Astrocyte (in vitro differentiated cells and primary cell): ENCODE measurements at regions not wholly inside any gene's neighbourhood (a gene's known extent, or its start where the extent isn't known, plus 50 kb on each side); places are given as distances from the start of the nearest gene placed in this dataset.

Experiments
- DNase-seq: peaks from one replicate; pipeline ENCODE4 v3.0.0-alpha.2; 2010; ENCODE audit warnings: low read depth
- FAIRE-seq: peaks from 2 replicates; lab custom pipeline; 2011; peaks lifted over from hg19 to GRCh38; lab: Jason Lieb, UNC
- H2AFZ ChIP-seq: 2 replicates; pipeline ENCODE4 v1.6.0; 2012; ENCODE audit warnings: low read depth, low read length, inconsistent platforms
- H3K27ac ChIP-seq: 2 replicates; pipeline ENCODE4 v1.5.1; 2011; ENCODE audit warnings: low read depth, low read length, inconsistent platforms
- H3K27me3 ChIP-seq: 2 replicates; pipeline ENCODE4 v1.6.0; 2011; ENCODE audit warnings: low read length, inconsistent platforms; ENCODE audit not compliant: insufficient read depth
- H3K36me3 ChIP-seq: 2 replicates; pipeline ENCODE4 v1.5.1; 2011; ENCODE audit warnings: low read length, inconsistent platforms; ENCODE audit not compliant: insufficient read depth
- H3K4me1 ChIP-seq: 2 replicates; pipeline ENCODE4 v1.5.1; 2011; ENCODE audit warnings: low read length, inconsistent platforms; ENCODE audit not compliant: insufficient read depth
- H3K4me2 ChIP-seq: 2 replicates; pipeline ENCODE4 v1.6.0; 2012; ENCODE audit warnings: low read length, inconsistent platforms
- H3K4me3 ChIP-seq: 2 replicates; pipeline ENCODE4 v1.5.1; 2011; ENCODE audit warnings: low read depth, mild to moderate bottlenecking, low read length, inconsistent platforms; ENCODE audit not compliant: insufficient read depth
- H3K79me2 ChIP-seq: 2 replicates; pipeline ENCODE4 v1.6.0; 2012; ENCODE audit warnings: mild to moderate bottlenecking, low read length, inconsistent platforms; ENCODE audit not compliant: insufficient read depth
- H3K9ac ChIP-seq: 2 replicates; pipeline ENCODE4 v1.6.0; 2012; ENCODE audit warnings: mild to moderate bottlenecking, low read length, inconsistent platforms
- H3K9me3 ChIP-seq: 2 replicates; pipeline ENCODE4 v1.5.1; 2012; ENCODE audit warnings: low read depth, mild to moderate bottlenecking, low read length, inconsistent platforms; ENCODE audit not compliant: insufficient read depth
- H4K20me1 ChIP-seq: 2 replicates; pipeline ENCODE4 v1.6.0; 2012; ENCODE audit warnings: low read length, inconsistent platforms; ENCODE audit not compliant: insufficient read depth
- H3K27ac Mint-ChIP-seq: one replicate; pipeline ENCODE4 v1.8.0; 2021; ENCODE audit warnings: mild to moderate bottlenecking, mixed read lengths; ENCODE audit not compliant: unreplicated experiment
- H3K27me3 Mint-ChIP-seq: one replicate; pipeline ENCODE4 v1.8.0; 2021; ENCODE audit warnings: low read depth, mixed read lengths; ENCODE audit not compliant: unreplicated experiment
- H3K36me3 Mint-ChIP-seq: one replicate; pipeline ENCODE4 v1.8.0; 2021; ENCODE audit warnings: low read depth, mixed read lengths; ENCODE audit not compliant: unreplicated experiment
- H3K4me1 Mint-ChIP-seq: one replicate; pipeline ENCODE4 v1.8.0; 2021; ENCODE audit warnings: low read depth, mixed read lengths; ENCODE audit not compliant: unreplicated experiment
- H3K4me3 Mint-ChIP-seq: one replicate; pipeline ENCODE4 v1.8.0; 2021; ENCODE audit warnings: mild to moderate bottlenecking, moderate library complexity, mixed read lengths; ENCODE audit not compliant: unreplicated experiment
- H3K9me3 Mint-ChIP-seq: one replicate; pipeline ENCODE4 v1.8.0; 2021; ENCODE audit warnings: mild to moderate bottlenecking, mixed read lengths; ENCODE audit not compliant: unreplicated experiment
- EZH2 ChIP-seq: IDR thresholded peaks from 2 replicates; pipeline ENCODE4 v1.6.1; 2012; ENCODE audit warnings: mild to moderate bottlenecking, low read length, inconsistent platforms; ENCODE audit not compliant: insufficient read depth
- TF ChIP-seq, protein P1 (sequence below): IDR thresholded peaks from 2 replicates; pipeline ENCODE4 v1.5.1; 2011; ENCODE audit warnings: low read depth, mild to moderate bottlenecking, inconsistent platforms, low read length, moderate library complexity; ENCODE audit not compliant: insufficient read depth

DNA sequence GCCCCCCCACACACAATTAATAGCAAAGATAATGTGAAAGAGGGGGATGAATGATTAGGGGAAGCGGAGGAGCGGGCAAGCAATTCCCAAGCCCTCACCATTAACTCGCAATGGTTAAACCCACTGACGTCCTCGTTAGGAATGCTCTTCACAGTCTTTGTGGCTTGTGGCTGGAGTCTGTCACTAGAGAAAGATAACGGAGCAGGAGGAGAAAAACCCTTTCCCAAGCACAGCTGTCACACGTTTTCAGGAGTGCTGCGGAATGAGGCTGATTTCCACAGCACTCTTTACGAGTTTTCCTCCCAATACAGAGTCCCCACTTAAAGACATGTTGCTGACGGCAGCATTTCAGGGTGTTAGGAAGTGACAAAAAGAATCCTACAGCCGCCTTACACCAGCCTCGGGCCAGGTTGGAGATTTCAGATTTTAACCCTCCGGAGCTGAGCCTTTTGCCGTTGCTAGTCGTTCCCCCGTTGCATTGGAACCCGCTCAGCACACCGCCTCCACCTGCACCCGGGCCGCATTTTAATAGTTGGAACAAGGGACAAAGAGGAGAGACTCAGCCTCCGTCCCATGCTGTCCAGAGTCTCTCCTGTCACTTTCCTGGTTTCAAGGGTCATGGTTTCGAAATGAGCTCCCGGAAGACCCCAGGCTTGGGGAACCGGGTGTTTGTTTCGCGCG, 92.2 kb downstream of the GEMIN8 start:
- H3K9ac ChIP-seq, result peak overlapping the region; percentile 79

DNA sequence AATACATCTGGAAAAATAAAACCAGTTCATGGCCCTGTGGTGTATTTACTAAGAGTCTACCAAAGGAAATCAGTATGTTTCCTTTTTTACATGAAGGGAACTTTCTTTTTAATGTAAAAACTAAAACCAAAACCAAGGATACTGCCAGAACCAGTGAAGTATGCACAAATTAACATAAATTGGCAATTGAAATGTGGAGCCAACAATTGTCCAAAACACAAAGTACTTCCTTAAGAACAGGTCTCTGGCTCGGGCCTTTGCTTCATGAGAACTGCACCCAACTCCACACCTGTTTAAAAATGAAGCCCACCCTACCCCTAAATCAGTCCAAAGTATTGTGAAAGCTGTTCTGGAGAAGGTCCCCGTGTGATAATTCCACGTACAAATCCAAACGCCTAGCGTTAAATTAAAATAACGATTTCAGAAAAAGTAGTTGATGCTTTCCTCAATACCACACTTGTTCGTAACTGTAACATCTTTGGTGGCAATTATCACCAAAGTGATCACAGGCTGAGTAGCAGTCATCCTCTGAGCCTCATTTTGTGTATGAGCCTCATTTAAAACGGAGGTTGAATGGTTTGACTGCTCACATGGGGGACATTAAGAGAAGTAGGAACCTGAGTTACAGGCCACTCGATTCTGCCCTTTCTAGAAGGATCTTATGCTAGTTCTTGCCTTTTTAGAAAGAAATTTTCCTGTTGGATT, 93.0 kb downstream of the GEMIN8 start:
- Mint-ChIP-seq H3K27me3 (no peaks in the 10 kb centered on the region), H3K36me3 (no peaks in the 10 kb centered on the region), H3K4me3 (peak overlapping the region; percentile 87), H3K4me1 (peaks cover 2% of the 10 kb centered on the region), H3K27ac (peak overlapping the region; percentile 88), H3K9me3 (no peaks in the 10 kb centered on the region)
- H3K27ac ChIP-seq, result no peak overlapping the region
- H4K20me1 ChIP-seq, result no peaks in the 10 kb centered on the region
- H3K9me3 ChIP-seq, result no peaks in the 10 kb centered on the region
- peak overlapping the region; percentile 79 for H3K9ac ChIP-seq
- FAIRE-seq, result peak; percentile 32
- H2AFZ ChIP-seq, result no peak overlapping the region
- no peaks in the 10 kb centered on the region for H3K36me3 ChIP-seq
- peak overlapping the region; percentile 91 for H3K4me2 ChIP-seq
- H3K79me2 ChIP-seq, result no peaks in the 10 kb centered on the region
- TF ChIP-seq, protein P1, sequence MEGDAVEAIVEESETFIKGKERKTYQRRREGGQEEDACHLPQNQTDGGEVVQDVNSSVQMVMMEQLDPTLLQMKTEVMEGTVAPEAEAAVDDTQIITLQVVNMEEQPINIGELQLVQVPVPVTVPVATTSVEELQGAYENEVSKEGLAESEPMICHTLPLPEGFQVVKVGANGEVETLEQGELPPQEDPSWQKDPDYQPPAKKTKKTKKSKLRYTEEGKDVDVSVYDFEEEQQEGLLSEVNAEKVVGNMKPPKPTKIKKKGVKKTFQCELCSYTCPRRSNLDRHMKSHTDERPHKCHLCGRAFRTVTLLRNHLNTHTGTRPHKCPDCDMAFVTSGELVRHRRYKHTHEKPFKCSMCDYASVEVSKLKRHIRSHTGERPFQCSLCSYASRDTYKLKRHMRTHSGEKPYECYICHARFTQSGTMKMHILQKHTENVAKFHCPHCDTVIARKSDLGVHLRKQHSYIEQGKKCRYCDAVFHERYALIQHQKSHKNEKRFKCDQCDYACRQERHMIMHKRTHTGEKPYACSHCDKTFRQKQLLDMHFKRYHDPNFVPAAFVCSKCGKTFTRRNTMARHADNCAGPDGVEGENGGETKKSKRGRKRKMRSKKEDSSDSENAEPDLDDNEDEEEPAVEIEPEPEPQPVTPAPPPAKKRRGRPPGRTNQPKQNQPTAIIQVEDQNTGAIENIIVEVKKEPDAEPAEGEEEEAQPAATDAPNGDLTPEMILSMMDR, result no peak
- no peak for TF ChIP-seq EZH2
- H3K4me3 ChIP-seq, result no peak overlapping the region
- H3K4me1 ChIP-seq, result peaks cover 7% of the 10 kb centered on the region
- no peak for DNase-seq
- peaks cover 4% of the 10 kb centered on the region for H3K27me3 ChIP-seq

More for the DNA sequence above, 92.2 kb downstream of the GEMIN8 start:
- DNase-seq (peak; percentile 74), FAIRE-seq (peak; percentile 100)
- Mint-ChIP-seq H3K4me3 (peak overlapping the region; percentile 87), H3K9me3 (no peaks in the 10 kb centered on the region), H3K36me3 (no peaks in the 10 kb centered on the region), H3K4me1 (peaks cover 2% of the 10 kb centered on the region), H3K27me3 (no peaks in the 10 kb centered on the region), H3K27ac (peak overlapping the region; percentile 88)
- Histone ChIP-seq H3K4me2 (peak overlapping the region; percentile 91), H4K20me1 (no peaks in the 10 kb centered on the region), H3K27me3 (peaks cover 4% of the 10 kb centered on the region), H3K36me3 (no peaks in the 10 kb centered on the region), H2AFZ (peak overlapping the region; percentile 69), H3K4me1 (peaks cover 7% of the 10 kb centered on the region), H3K27ac (no peak overlapping the region), H3K9me3 (no peaks in the 10 kb centered on the region), H3K79me2 (no peaks in the 10 kb centered on the region), H3K4me3 (peak overlapping the region; percentile 60)
- TF ChIP-seq, protein P1, result no peak
- no peak for TF ChIP-seq EZH2

- Mint-ChIP-seq H3K9me3 (no peaks in the 10 kb centered on the region), H3K36me3 (no peaks in the 10 kb centered on the region), H3K4me1 (peaks cover 2% of the 10 kb centered on the region), H3K4me3 (no peak overlapping the region), H3K27ac (no peak overlapping the region), H3K27me3 (no peaks in the 10 kb centered on the region)
- Histone ChIP-seq H3K9ac (no peak overlapping the region), H3K4me3 (no peak overlapping the region), H2AFZ (no peak overlapping the region), H4K20me1 (no peaks in the 10 kb centered on the region), H3K27me3 (peaks cover 4% of the 10 kb centered on the region), H3K4me1 (peaks cover 7% of the 10 kb centered on the region), H3K9me3 (no peaks in the 10 kb centered on the region), H3K79me2 (no peaks in the 10 kb centered on the region), H3K27ac (no peak overlapping the region), H3K36me3 (no peaks in the 10 kb centered on the region), H3K4me2 (no peak overlapping the region)
- FAIRE-seq (no peak), DNase-seq (no peak)
- TF ChIP-seq EZH2, result no peak
- TF ChIP-seq, protein P1, result no peak
These were observed 95.0 kb downstream of the GEMIN8 start for GRCh38 chrX:13934731-13935130.
